ENCODE measurements at regions not wholly inside any gene's neighbourhood (a gene's known extent, or its start where the extent isn't known, plus 50 kb on each side); places are given as distances from the start of the nearest gene placed in this dataset.

GRCh38 chr1:184329245-184329953 is 57.4 kb upstream of the C1orf21 start:
- no peak for DNase-seq

DNA sequence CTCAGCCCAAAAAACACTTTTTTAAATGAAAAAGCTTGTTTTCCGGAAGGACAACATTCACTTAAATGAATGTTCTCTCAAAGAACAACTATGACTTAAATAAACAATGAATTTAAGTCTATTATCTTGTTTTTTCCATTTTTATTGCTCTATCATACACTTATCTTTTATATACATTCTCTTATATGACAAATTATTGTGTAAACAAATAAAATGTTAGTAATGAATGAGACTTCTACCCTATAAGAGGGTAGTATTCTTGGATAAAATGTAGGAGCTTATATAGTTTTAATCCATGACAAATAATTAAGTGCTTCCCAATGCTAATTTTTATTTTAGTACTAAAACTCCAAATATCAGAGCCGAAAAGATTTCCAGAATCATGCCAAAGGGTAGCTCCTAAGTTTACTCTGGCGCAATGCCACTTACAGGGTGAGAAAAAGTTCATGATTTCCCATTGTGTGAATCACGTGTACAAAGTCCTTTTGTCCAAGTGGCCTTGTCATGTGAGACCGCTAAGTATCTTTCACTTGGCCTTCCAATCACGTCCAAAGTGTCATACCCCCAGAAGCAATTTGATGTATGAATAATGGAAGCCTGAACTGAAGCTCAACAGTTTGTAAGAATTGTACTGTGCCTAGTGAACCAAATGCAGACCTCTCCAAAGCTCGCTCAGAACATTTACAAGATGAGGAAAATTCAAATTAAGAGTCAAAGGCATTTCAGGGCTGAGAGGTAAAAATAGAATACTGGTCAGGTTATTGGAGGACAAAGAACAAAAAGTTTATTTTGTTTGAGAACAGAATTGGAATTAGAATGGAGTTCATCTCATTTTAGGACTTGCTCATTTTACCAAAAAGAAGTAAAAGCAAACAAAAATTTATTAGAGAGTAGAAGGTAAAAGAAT is 56.6 kb upstream of the C1orf21 start:
- no peak for DNase-seq

DNA sequence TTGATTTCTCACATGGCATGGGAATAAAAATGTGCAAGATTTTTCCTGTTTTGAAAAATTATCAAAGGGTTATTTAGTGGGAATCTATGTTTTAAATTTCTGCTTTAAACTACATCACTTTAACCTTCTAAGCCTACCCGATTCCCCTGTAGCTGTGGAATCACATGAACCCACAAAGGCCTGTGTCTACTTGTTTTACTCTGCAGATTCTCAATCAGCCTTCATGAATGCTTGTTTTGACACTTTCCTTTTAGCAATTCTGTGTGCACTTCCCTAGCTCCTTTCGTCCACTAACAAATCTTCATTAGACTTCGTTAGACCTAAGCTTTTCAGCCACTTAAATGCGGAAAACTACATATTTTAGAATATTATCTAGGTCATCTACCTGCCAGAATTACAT is 56.0 kb upstream of the C1orf21 start:
- DNase-seq: no peak
